IMR-90 (cell line): ENCODE measurements at regions not wholly inside any gene's neighbourhood (a gene's known extent, or its start where the extent isn't known, plus 50 kb on each side); places are given as distances from the start of the nearest gene placed in this dataset.

Source experiments
- ATAC-seq: fragments of 200-7000 bp; cut with Tn5 transposase; 2 replicates; pipeline ENCODE4 v1.9.1; 2020; ENCODE audit warnings: low read depth, mild to moderate bottlenecking, moderate library complexity
- BruUV-seq: library from RNA; stranded (reverse); fragments of 400-500 nt; replicated peaks from 2 replicates; lab custom pipeline; 2021; lab: Mats Ljungman, UMichigan
- CTCF ChIA-PET: fragments of 300-600 bp; formaldehyde crosslinking; extraction: SDS; loops from one replicate; lab custom pipeline; 2021; ENCODE audit warnings: antibody characterized with exemption; lab: Yijun Ruan, JAX
- POLR2A ChIA-PET: fragments of 300-600 bp; sonication (Branson Sonifier 250); formaldehyde crosslinking; loops from one replicate; lab custom pipeline; 2022; ENCODE audit warnings: antibody characterized with exemption; ENCODE audit not compliant: unreplicated experiment; lab: Charles Lee
- DNase-seq: peaks from one replicate; pipeline ENCODE4 v3.0.0; 2013
- H2AFZ ChIP-seq: replicated peaks from 2 replicates; pipeline ENCODE3; 2013; ENCODE audit warnings: low read length, mild to moderate bottlenecking; ENCODE audit not compliant: poor library complexity
- H2AK5ac ChIP-seq: 2 replicates; pipeline ENCODE4 v1.6.1; 2013; ENCODE audit warnings: low read depth, low read length, inconsistent platforms
- H2AK9ac ChIP-seq: replicated peaks from 2 replicates; pipeline ENCODE3; 2013; ENCODE audit warnings: mild to moderate bottlenecking, low read depth, low read length, moderate library complexity; ENCODE audit not compliant: poor library complexity
- H2BK120ac ChIP-seq: 2 replicates; pipeline ENCODE4 v1.6.1; 2013; ENCODE audit warnings: low read depth, low read length, inconsistent platforms
- H2BK15ac ChIP-seq: 3 replicates; pipeline ENCODE4 v1.6.1; 2013; ENCODE audit warnings: low read depth, low read length, inconsistent platforms
- H2BK20ac ChIP-seq: 2 replicates; pipeline ENCODE4 v1.6.1; 2013; ENCODE audit warnings: low read depth, mild to moderate bottlenecking, inconsistent platforms, low read length, moderate library complexity
- H2BK5ac ChIP-seq: 2 replicates; pipeline ENCODE4 v1.6.1; 2013; ENCODE audit warnings: mild to moderate bottlenecking, low read depth, low read length, inconsistent platforms; ENCODE audit not compliant: poor library complexity, severe bottlenecking
- H3K14ac ChIP-seq: replicated peaks from 2 replicates; pipeline ENCODE4 v1.6.1; 2013; ENCODE audit warnings: low read depth, low read length, inconsistent platforms
- H3K18ac ChIP-seq: 2 replicates; pipeline ENCODE4 v1.6.1; 2013; ENCODE audit warnings: low read depth, low read length, control low read depth
- H3K23ac ChIP-seq: 2 replicates; pipeline ENCODE4 v1.6.1; 2013; ENCODE audit warnings: low read depth, low read length, inconsistent platforms
- H3K27ac ChIP-seq: 2 replicates; pipeline ENCODE4 v1.5.1; 2013; ENCODE audit warnings: mild to moderate bottlenecking, control low read depth, low read length; ENCODE audit not compliant: insufficient read depth
- H3K27me3 ChIP-seq: 2 replicates; pipeline ENCODE4 v1.6.1; 2013; ENCODE audit warnings: low read length; ENCODE audit not compliant: control insufficient read depth, insufficient read depth
- H3K36me3 ChIP-seq: 2 replicates; pipeline ENCODE4 v1.6.1; 2013; ENCODE audit warnings: low read length, mixed read lengths; ENCODE audit not compliant: control insufficient read depth, insufficient read depth
- H3K4ac ChIP-seq: 2 replicates; pipeline ENCODE4 v1.6.1; 2013; ENCODE audit warnings: low read depth, low read length, inconsistent platforms
- H3K4me1 ChIP-seq: 2 replicates; pipeline ENCODE4 v1.6.1; 2013; ENCODE audit warnings: low read length, mixed read lengths; ENCODE audit not compliant: control insufficient read depth, insufficient read depth
- H3K4me2 ChIP-seq: 2 replicates; pipeline ENCODE4 v1.6.1; 2013; ENCODE audit warnings: low read depth, mild to moderate bottlenecking, control low read depth, low read length, moderate library complexity
- H3K4me3 ChIP-seq: 2 replicates; pipeline ENCODE4 v1.5.1; 2013; ENCODE audit warnings: low read depth, mild to moderate bottlenecking, control low read depth, low read length, moderate library complexity; ENCODE audit not compliant: insufficient read depth
- H3K56ac ChIP-seq: 2 replicates; pipeline ENCODE4 v1.6.1; 2013; ENCODE audit warnings: low read length, inconsistent platforms; ENCODE audit not compliant: insufficient read depth; ENCODE audit errors: extremely low read depth
- H3K79me1 ChIP-seq, 2 experiments: 2 replicates each; pipeline ENCODE4 v1.6.1; 2013; ENCODE audit warnings: low read length in 2 of 2, inconsistent platforms in 1 of 2, low read depth in 1 of 2
- H3K9ac ChIP-seq: 2 replicates; pipeline ENCODE4 v1.6.1; 2013; ENCODE audit warnings: low read depth, low read length, control low read depth
- H3K9me1 ChIP-seq: 2 replicates; pipeline ENCODE4 v1.6.1; 2013; ENCODE audit warnings: low read length, inconsistent platforms; ENCODE audit not compliant: insufficient read depth
- H3K9me3 ChIP-seq: 2 replicates; pipeline ENCODE4 v1.6.1; 2013; ENCODE audit warnings: low read length; ENCODE audit not compliant: control insufficient read depth, insufficient read depth
- H4K20me1 ChIP-seq: 2 replicates; pipeline ENCODE4 v1.6.1; 2013; ENCODE audit warnings: low read length, inconsistent platforms; ENCODE audit not compliant: insufficient read depth
- H4K5ac ChIP-seq: 2 replicates; pipeline ENCODE4 v1.6.1; 2013; ENCODE audit warnings: mild to moderate bottlenecking, low read depth, low read length, control low read depth
- H4K8ac ChIP-seq, 2 experiments: 2 replicates each; pipeline ENCODE4 v1.6.1; 2013; ENCODE audit warnings: low read depth in 2 of 2, low read length in 2 of 2, control low read depth in 1 of 2, inconsistent platforms in 1 of 2
- H4K91ac ChIP-seq: 2 replicates; pipeline ENCODE4 v1.6.1; 2013; ENCODE audit warnings: low read depth, low read length, inconsistent platforms; ENCODE audit not compliant: insufficient read depth
- BHLHE40 ChIP-seq: fragments of 150-350 bp; IDR thresholded peaks from 2 replicates; pipeline ENCODE4 v1.6.1; 2016; ENCODE audit warnings: mild to moderate bottlenecking, low read depth, low read length
- ELK1 ChIP-seq: fragments of 150-350 bp; IDR thresholded peaks from 2 replicates; pipeline ENCODE4 v1.6.1; 2016; ENCODE audit warnings: low read depth, mild to moderate bottlenecking, low read length, moderate library complexity, borderline replicate concordance
- MAFK ChIP-seq: IDR thresholded peaks from 2 replicates; pipeline ENCODE4 v1.6.1; 2012; ENCODE audit warnings: low read depth, low read length, improper control_type of control experiment
- MAZ ChIP-seq: IDR thresholded peaks from 2 replicates; pipeline ENCODE4 v1.6.1; 2012; ENCODE audit warnings: low read depth, mild to moderate bottlenecking, low read length, improper control_type of control experiment, moderate library complexity, borderline replicate concordance
- RFX5 ChIP-seq: IDR thresholded peaks from 2 replicates; pipeline ENCODE4 v1.8.0; 2012; ENCODE audit warnings: low read depth, mild to moderate bottlenecking, low read length, moderate library complexity
- WGBS, 2 experiments: methylation state at CpG; one replicate each; pipeline versions ENCODE4 v1.1.5 to v1.1.7; 2013; ENCODE audit warnings: missing lambda C conversion rate in 2 of 2; ENCODE audit not compliant: insufficient read length in 1 of 2; ENCODE audit errors: extremely low coverage in 2 of 2; 5-methylcytosine and 5-hydroxymethylcytosine counted together
- dilution Hi-C: fragments of 300-500 bp; cut with HindIII; formaldehyde crosslinking; loops from one replicate; pipeline ENCODE4 v1.14.3; 2018; ENCODE audit warnings: low sequenced_read_pairs; ENCODE audit not compliant: unreplicated experiment
- in situ Hi-C: fragments of 300-500 bp; cut with MboI; formaldehyde crosslinking; loops from 3 replicates; pipeline ENCODE4 v1.14.3; 2019; ENCODE audit warnings: low sequenced_read_pairs, inconsistent platforms, mixed read lengths
- intact Hi-C: fragments of 100-400 bp; cut with micrococcal nuclease; formaldehyde crosslinking; loops from 2 replicates; pipeline ENCODE4 v1.10.0; 2022

GRCh38 chr6:43942011-43942442 is 172.0 kb downstream of the VEGFA start:
- Histone ChIP-seq H3K4me3 (no peak overlapping the region), H2BK5ac (no peak overlapping the region), H2BK120ac (no peak overlapping the region), H2BK20ac (no peak overlapping the region), H4K20me1 (no peaks in the 10 kb centered on the region), H2BK15ac (no peak overlapping the region), H3K4me1 (no peaks in the 10 kb centered on the region; the same call in 1 of the 2 replicates), H3K56ac (no peak overlapping the region), H3K14ac (no peak overlapping the region), H3K4me2 (no peak overlapping the region), H3K27ac (no peak overlapping the region), H2AK5ac (no peak overlapping the region; the same call in none of the 2 replicates), H4K8ac (no peak overlapping the region; a peak in 1 of 4 replicates), H4K5ac (no peak overlapping the region), H3K23ac (no peak overlapping the region), H3K9me1 (no peaks in the 10 kb centered on the region), H3K79me1 (no peaks in the 10 kb centered on the region), H3K9ac (no peak overlapping the region), H3K27me3 (peaks cover 4% of the 10 kb centered on the region; the same call in 1 of the 2 replicates), H4K91ac (no peak overlapping the region), H3K36me3 (no peaks in the 10 kb centered on the region), H3K9me3 (peaks cover 7% of the 10 kb centered on the region), H3K18ac (no peak overlapping the region), H2AFZ (no peak overlapping the region), H3K4ac (no peak overlapping the region), H2AK9ac (no peak overlapping the region)
- CTCF ChIA-PET, result interaction anchor here (0.5 to 1.5 kb wide), 2 partner anchors 169 to 336 kb away, joined by 3 to 4 read pairs; no protein-coding TSS in a partner anchor
- POLR2A ChIA-PET, result no interaction called here
- ATAC-seq (no peak), DNase-seq (no peak)
- no TSS peak for BruUV-seq
- no CpG with 5 or more reads among the region's 5 CpGs for WGBS, 2 experiments
- dilution Hi-C loops (no loop called here), in situ Hi-C loops (no loop called here), intact Hi-C loops (no loop called here)
- no peak for TF ChIP-seq BHLHE40
- no peak for TF ChIP-seq MAFK
- TF ChIP-seq RFX5, result no peak
- TF ChIP-seq MAZ, result no peak
- TF ChIP-seq ELK1, result no peak
